NCI-H1694 (cell line): ENCODE measurements at regions not wholly inside any gene's neighbourhood (a gene's known extent, or its start where the extent isn't known, plus 50 kb on each side); places are given as distances from the start of the nearest gene placed in this dataset.
"Not testable (repeated sequence)": the region's sequence is repeated elsewhere in the genome, so short reads cannot be mapped to it uniquely, and the experiment has no call there.

ENCODE experiments used
- DNase-seq: peaks from one replicate; lab custom pipeline; 2025; lab: John Stamatoyannopoulos, UW

DNA sequence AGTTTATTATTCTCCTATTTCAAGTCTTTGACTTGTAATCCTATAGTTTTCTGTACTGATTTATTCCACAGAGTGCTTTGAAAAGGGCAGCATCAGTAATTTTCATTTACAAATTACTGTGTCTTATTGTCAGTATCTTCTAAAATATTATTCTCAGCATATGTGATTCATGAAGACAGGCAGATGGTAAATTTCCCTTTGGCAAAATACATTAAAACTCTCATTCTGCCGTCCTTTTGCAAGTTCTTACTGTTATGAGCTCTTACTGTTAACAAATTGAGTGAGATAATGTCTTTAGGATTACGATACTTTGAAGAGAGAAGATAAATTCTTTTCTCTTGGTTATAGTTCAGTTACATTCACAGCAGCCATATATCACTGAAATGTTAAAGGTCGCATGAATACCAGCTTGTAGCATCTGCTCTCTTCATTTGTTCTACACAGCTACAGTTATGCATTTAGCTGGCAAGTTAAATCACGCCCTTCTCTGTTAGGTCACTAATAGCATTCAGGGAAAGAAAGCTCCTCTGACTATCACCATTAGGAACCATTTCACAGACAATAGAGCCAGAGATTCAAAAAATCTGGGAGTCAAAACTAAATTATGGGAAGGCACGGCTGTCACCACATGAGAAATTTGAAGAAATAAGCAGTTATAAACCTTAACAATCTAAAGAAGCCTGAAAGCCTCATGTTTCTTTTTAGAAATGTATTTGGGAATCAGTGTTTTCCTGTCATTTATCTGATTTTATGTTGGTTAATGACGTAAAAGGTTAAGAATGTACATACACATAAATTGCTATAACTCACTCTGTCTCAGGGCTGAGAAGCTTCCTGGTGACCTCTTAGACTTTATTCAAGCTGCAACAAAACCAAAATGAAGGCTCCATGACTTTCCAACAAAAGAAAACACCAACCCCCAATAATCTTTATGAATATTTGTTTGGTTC, 109.6 kb upstream of the SP4 start:
- no peak for DNase-seq

DNA sequence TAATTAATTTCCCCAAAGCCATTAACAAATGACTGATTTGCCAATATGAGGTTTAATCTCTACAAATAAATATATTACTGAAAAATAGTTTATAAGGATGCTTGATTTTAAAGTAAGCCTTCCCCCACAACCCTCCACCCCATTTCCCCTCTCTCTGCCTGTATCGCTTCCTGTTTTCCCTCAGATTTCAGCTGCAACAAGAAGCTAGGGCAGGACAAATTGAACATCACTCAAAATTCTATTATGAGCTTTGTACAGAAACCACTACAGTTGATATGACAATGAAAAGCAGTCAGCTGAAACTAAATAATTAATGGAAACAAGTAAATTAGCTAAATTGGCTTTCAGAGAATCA, 109.0 kb upstream of the SP4 start:
- DNase-seq: no peak

DNA sequence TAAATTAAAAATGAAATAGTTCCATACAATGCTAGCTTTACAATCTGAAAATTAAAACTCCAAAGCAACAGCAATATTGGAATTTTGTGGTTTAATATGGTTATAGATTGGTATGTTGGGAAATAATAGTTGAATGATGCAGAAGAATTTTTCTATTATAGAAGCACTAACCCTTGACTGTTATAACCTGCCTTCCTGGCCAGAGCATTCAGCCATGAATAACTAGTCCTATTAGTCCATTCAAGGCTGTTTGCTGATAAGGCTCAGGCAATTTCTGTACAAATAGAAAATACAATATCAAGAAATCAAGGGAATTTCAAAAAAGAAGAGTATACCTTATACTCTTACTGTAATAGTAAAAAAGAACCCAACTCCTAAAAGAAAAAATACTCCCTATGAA, 101.6 kb upstream of the SP4 start:
- DNase-seq: no peak

DNA sequence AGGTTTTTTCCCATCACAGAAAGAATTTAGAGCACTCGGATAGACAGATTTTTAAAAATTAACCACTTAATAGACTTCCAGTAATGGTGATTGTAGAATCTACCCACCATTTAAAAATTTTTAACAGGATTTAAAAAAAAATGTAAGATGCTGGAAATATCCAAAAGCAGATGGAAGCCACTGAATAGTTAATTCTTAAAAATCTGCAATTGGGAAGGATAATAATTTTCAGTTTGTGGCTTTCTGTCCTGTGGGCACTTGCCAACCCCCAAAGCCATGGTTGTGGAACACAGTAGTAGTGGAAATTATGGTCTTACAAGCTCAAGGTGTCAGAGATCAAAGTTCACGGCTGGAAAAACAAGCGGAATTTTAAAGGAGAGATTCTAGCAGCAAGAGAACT, 101.0 kb upstream of the SP4 start:
- DNase-seq: no peak

DNA sequence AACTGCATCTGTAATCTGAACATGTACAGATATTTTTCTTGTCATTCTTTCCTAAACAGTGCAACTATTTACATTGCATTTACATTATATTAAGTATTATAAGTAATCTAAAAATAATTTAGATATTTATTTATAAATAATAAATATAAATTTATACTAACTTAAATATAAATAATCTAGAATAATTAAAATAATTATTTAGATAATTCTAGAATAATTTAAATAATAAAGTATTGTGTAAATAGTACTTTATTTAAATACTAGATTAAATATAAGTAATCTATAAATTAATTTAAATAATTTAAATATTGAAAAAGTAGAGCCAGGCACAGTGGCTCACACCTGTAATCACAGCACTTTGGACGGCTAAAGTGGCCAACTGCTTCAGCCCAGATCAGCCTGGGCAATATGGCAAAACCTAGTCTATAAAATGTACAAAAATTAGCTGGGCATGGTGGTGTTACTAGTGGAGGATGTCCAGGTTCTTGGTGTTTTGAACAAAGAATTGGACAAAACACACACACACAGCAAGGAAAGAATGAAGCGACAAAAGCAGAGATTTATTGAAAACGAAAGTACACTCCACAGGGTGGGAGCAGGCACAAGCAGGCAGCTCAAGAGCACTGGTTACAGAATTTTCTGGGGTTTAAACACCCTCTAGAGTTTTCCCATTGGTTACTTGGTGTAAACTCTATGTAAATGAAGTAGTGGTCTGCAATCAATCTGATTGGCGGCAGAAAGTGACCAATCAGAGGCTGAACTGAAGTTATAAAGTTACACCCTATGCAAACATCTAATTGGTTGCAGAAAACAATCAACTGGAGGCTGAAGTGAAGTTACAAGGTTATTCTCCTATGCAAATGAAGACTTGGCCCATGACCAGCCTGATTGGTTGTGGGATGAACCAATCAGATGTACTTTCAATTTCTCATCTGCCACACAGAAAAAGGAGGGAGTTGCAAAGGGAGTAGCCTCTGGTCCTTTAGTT, 100.2 kb upstream of the SP4 start:
- DNase-seq: no peak

DNA sequence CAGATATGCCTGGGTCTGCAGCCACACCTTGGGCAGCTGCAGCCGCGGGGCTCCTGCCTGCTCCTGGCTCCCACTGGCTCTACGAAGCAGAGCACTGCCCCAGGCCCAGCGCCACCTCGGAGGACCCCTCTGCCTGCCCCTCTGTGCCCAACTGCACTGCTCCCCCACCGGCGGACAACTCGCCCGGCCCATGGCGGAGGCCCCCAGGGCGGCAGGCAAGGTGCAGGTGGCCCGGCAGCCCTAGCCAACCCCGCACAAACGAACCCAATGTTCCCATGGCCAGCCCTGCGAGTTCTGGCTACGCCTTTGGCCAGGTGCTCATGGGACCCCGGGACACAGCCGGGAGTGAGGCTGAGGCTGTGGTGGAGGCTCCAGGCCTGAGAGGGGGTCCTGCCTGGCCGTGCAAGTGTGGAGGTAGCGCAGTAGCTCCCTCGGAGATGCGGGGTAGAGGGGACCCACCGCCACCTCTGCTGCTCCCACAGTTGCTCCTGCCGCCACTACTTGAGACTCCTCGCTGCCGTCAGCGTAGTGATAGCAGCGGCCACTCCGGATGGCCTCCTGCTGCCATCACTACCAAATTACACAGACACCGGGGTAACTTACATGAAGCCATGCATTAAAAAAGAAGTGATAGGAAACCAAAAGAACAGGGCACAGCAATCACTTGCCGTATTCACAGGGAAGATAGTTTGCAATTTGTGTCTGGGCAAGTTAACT, 97.3 kb upstream of the SP4 start:
- DNase-seq: no peak

DNA sequence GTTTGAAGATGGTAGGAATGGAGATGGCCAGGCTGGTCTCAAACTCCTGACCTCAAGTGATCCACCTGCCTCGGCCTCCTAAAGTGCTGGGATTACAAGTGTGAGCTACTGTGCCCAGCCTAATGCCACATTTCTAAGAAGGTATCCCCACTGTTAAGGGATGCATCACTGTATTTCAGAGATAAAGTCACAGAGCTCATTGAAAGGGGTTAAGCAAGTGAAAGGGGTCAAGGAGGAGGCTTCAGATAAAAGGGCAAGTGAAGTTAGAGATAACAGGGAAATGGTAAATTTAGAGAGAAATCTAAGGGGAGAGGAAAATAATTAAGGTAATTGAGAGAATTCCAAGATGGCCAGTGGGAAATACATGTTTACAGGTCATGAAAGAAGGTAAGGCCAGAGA, 93.0 kb upstream of the SP4 start:
- no peak for DNase-seq

DNA sequence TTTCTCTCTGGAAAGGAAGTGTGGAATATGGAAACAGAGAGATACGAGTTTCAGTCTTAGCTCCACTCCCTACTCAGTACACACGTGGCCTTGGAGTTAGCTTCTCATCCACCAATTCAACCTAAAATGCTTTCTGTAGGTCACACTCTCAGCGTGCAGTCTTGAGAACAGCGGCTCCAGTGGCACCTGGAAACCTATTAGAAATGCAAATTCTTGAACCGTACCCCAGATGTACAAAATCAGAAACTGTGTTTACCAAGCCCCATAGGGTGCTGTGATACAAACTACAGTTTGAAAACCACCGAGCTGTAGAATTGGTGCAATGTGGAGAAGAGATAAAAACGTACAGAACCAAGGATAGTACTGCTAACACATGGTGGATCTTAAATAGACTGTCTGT, 91.1 kb upstream of the SP4 start:
- DNase-seq: no peak

DNA sequence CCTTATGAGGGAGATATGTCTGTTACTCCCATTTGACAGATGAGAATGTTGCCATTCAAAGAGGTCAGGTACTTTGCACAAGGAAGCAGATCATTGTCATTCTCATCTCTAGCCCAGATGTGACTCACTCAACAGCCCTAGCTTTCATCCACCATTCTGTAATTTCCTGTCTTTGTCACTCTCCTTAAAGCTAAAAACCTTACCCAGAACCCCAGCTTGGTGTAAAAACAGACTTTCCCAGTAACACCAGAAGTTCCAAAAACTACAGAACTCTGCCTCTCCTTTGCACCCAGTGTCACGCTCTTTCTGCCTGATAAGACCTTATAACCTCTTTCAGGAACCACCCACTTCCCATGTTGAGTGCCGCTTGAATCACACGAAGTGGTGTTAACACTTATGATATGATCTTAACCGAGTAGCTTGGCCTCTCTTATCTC, 89.1 kb upstream of the SP4 start:
- DNase-seq: no peak

DNA sequence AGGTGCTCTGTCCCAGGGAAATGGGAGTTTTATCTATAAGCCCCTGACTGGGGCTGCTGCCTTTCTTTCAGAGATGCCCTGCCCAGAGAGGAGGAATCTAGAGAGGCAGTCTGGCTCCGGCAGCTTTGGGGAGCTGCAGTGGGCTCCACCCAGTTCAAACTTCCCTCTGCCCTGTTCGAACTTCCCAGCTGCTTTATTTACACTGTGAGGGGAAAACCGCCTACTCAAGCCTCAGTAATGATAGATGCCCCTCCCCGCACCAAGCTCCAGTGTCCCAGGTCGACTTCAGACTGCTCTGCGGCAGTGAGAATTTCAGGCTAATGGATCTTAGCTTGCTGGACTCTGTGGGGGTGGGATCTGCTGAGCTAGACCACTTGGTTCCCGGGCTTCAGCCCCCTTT, 83.0 kb upstream of the SP4 start:
- DNase-seq: not testable (repeated sequence)

DNA sequence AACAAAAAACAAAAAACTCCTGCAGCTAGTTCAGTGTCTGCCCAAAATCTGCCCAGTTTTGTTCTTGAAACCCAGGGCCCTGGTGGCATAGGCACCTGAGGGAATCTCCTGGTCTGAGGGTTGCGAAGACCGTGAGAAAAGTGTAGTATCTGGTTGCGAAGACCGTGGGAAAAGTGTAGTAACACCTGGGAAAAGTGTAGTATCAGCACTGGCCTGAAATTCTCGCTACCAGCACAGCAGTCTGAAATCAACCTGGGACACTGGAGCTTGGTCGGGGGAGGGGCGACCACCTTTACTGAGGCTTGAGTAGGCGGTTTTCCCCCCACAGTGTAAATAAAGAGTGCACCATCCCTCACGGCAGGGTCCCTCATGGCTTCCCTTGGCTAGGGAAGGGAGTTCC, 82.5 kb upstream of the SP4 start:
- no peak for DNase-seq

DNA sequence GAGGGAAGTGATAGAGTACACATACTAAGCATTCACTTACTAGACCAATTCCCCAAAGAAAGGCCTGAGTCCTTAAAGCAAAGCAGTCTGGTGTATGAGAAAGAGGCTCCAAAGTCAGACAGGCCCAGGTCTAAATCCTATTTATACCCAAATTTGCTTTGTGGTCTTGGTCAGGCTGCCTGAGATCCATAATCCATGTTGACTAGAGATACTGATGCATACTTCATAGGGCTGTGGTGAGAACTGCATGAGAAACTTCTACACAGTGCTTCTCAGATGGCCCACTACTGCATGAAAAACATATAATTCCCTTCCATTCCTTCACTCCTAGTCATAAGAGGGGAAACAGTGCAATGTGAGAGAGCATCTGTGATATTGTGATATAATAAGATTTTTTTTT, 81.6 kb upstream of the SP4 start:
- no peak for DNase-seq

DNA sequence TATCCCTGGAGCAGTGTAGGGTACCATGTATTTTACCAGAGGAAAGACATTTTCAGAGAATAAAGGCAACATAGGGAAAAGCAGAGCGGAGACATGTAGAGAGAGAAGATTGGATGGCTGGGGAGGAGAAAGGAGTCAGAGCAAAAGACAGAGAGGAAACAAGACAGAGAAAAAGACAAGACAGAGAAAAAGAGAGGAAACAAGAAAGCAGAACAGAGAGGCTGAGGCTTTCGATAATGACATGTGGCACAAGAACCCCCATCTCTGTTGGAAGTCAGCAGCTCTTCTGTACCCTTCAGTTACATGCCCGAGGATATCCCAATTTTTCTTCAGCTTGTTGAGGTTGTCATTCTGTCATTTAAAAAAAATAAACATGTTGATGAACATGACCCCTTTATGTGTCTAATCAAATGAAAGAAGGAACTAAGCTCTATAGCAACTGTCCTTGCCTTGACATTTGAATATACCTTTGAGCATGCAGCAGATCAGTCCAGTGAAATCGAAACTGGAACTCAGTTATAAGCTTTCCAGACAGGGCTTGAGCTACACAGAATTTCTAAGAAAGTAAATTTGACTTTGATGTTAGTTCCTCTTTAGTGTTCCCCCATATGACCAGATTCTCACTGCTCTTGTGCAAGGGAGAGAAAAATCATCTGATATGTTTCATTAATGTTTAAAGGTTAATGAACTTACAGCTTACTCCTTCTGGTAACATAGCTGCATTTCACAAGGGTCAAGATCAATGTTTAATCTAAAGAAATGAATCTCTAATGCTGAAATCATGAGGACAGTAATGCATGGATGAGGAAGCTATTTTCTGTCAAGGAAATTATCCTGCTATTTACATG, 75.1 kb upstream of the SP4 start:
- DNase-seq: no peak

DNA sequence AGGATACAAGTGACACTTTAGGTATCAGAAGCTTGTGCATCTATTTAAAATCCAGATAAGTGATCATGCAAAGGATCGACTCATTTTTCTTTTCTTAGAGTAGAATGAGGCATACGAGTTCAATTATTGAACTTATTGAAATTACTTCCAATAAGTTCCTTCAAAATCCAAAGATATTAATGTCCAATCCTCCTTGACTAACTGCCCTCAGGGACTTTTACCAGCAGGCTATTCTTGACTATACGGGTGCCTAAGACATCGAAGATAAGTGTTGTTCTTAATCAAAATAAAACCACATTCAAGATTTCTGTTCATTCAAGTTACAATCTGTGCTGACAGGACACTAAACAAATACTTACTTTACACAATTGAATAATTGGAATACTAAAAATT, 74.5 kb upstream of the SP4 start:
- DNase-seq: no peak

DNA sequence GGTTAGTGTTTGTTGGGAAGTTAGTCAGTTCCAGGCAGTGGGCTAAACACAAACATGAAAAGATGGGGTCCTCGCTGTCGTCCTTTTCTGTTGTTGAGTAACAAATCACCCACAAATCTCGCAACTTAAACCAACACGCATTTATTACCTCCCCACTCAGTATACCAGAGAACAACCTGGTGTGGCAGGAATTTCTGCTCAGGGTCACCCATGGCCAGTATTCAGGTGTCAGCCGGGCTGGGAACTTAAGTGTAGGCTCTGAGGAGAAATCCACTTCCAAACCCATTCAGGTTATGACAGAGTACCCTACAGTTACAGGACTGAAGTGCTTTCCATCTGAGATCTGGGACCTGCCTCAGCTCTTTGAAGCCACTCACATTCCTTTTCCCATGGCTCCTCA, 73.6 kb upstream of the SP4 start:
- no peak for DNase-seq

DNA sequence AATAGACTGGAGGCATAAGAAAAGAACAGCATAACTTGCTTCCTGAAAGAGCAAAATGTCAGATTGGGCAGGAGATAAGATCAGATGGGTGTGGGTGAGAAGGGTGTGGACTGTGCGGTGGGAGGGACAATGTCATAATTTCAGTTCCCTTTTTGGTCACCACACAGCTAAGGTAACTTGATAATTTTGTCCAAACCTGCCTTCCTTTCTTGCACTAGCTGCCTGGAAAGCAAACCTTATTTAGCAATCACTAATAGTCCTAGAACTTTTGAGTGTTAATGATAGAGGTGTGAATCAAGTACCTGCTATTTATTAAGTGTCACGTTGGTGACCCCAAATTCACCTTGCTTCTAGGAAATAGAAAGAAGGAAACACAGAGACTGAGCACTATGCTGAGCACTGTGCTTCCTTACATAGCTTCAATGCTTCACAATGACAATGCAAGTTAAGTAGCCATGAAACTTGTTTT, 72.4 kb upstream of the SP4 start:
- no peak for DNase-seq

DNA sequence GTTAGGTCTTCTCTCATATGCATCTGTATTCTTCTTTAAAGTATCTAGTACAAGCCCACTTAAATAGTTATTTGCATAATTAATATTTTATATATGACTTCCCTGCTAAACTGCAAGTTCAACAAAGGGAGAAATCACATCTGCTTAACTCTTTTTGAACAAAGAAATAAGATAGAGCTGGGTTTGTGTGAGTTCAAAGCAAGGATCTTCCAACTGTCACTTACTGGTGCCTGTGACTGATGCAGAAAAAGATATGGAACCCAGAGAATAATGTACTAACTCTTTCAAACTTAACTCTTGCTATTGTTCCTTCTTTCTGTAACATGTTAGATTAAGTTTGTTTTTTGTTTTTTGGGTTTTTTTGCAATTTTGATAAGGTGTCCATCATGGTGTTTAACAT, 71.3 kb upstream of the SP4 start:
- DNase-seq: no peak

DNA sequence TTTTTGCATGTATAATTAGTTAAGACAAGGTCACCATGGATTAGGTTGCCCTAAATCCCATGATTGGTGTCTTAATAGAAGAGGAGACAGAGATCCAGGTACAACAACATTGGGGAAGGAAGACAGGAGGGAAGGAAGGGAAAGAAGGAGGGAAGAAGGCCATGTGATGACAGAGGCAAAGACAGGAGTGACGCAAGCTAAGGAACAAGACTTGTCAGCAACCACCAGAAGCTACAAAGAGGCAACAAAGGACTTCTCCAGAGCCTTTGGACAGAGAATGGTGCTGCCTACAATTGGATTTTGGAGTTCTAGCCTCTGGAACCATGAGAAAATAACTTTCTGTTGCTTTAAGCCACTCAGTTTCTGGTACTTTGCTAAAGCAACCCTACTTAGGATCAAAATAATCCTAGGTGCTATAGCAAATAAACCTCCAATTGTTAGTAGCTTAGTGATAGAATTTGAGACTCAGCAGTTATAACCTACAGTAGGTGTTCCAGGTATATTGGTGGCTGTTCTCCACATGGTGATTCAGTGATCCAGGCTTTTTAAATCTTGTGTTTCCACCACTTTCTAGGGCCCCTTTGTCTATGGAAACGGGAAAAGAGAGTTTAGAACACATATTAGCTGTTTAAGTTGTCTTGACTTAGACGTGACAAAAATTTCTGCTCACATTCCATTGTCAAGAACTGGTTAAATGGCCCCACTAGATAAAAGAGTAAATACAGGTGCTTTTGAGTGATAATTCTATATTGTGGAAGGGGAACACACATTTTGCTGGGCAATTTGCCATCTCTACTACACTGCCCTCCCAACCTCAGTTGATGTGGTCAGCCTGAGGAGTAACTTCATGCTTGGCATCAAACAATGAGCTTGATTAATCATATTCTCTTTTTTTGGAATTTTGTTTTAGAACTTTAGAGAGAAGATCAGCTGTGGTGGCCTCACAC, 70.5 kb upstream of the SP4 start:
- DNase-seq: no peak

DNA sequence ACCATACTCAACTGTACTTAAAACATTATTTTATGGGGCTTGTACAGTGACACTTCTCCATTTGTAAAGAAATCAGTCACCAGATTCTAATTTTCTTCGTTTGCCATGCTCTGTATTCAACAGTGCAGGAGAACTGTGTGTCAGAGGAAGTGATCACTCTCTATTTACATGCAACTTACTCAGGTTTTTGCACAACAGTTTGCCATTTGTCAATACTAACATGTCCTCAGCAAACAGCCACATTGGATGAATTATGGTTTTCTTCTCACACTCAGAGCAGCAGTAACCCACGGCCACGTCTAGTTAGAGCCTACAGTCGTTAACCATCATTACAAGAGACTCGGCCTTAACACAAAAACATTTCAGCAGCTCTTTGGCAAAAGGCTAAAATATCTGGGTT, 69.2 kb upstream of the SP4 start:
- DNase-seq: no peak

DNA sequence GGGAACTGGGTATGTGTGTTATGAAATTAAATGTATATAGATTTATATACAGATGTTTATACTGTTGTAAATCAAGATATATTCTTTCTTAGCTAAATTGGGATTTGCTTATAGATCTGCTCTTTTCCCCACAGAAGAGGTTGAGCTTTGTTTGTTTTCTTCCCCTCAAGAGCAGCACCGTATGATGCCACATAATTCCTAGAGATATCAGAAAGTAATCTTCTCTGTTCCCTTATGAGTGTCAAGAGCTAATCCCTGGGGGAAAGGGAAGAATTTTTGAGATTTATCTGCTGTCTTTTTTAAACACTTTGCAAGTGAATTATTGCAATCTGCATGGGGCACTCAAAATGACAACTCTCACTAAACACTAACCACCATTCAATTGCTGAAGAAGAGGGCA, 68.7 kb upstream of the SP4 start:
- no peak for DNase-seq
